Adipocyte (in vitro differentiated cells): ENCODE measurements at regions not wholly inside any gene's neighbourhood (a gene's known extent, or its start where the extent isn't known, plus 50 kb on each side); places are given as distances from the start of the nearest gene placed in this dataset.

ENCODE experiments used
- DNase-seq: peaks from one replicate; pipeline ENCODE4 v3.0.0-alpha.2; 2015; ENCODE audit warnings: low read depth
- H3K27me3 ChIP-seq: replicated peaks from 2 replicates; pipeline ENCODE4 v1.7.0; 2013; ENCODE audit warnings: mild to moderate bottlenecking, low read length, moderate library complexity; ENCODE audit not compliant: control insufficient read depth, insufficient read depth
- H3K36me3 ChIP-seq: 2 replicates; pipeline ENCODE4 v1.7.0; 2013; ENCODE audit warnings: low read length, mild to moderate bottlenecking, moderate library complexity; ENCODE audit not compliant: control insufficient read depth, insufficient read depth, severe bottlenecking
- H3K4me1 ChIP-seq: 2 replicates; pipeline ENCODE4 v1.7.0; 2013; ENCODE audit warnings: mild to moderate bottlenecking, low read length, moderate library complexity; ENCODE audit not compliant: control insufficient read depth, insufficient read depth
- H3K4me3 ChIP-seq: 2 replicates; pipeline ENCODE4 v1.7.0; 2013; ENCODE audit warnings: mild to moderate bottlenecking, low read length, moderate library complexity
- H3K9ac ChIP-seq: 2 replicates; pipeline ENCODE4 v1.7.0; 2013; ENCODE audit warnings: mild to moderate bottlenecking, low read length, moderate library complexity
- H3K9me3 ChIP-seq: 2 replicates; pipeline ENCODE4 v1.7.0; 2013; ENCODE audit warnings: mild to moderate bottlenecking, low read length, moderate library complexity; ENCODE audit not compliant: control insufficient read depth

DNA sequence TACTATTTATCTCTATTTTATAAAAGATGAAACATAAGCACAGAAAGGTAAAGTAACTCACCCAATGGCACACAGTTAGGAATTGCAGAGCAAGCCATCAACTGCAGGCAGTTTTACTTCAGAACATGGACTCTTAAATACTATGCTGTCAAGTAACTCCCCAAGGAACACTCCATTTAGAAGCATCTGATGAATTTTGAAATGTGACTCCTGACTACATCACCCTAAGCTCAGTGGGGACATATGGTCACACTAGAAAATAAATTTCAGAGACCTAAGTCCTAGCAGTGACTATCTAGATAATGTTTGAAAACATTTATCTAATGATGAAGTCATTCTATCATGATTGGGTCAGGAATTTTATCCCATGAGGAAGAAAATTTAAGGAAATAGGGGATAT is 272.8 kb upstream of the ARRDC4 start:
- no peaks in the 10 kb centered on the region for H3K4me1 ChIP-seq
- H3K36me3 ChIP-seq: no peaks in the 10 kb centered on the region
- H3K9me3 ChIP-seq: no peaks in the 10 kb centered on the region
- H3K27me3 ChIP-seq: no peaks in the 10 kb centered on the region
- no peak overlapping the region for H3K9ac ChIP-seq
- no peak overlapping the region for H3K4me3 ChIP-seq
- no peak for DNase-seq

DNA sequence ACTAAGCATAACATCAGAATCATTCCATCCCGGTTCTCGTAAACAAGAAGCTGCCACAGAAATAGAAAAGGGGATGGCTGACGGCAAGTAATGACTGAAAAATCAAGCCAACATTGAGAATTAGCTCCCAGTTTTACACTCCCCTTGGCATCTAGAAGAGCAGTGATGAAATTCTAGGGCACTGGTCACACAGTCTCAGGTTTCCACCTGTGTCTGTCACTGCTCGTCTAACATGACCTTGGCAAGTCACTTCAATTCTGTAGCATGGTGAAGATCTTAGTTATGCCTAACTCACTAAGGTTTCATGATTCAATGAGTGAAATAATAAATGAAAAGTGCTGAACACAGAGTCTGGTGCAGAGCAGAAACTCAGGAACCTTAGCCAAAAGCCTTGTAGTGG is 272.3 kb upstream of the ARRDC4 start:
- H3K27me3 ChIP-seq: no peaks in the 10 kb centered on the region
- no peaks in the 10 kb centered on the region for H3K9me3 ChIP-seq
- no peak for DNase-seq
- H3K4me3 ChIP-seq: no peak overlapping the region
- no peaks in the 10 kb centered on the region for H3K36me3 ChIP-seq
- H3K9ac ChIP-seq: no peak overlapping the region
- H3K4me1 ChIP-seq: no peaks in the 10 kb centered on the region

DNA sequence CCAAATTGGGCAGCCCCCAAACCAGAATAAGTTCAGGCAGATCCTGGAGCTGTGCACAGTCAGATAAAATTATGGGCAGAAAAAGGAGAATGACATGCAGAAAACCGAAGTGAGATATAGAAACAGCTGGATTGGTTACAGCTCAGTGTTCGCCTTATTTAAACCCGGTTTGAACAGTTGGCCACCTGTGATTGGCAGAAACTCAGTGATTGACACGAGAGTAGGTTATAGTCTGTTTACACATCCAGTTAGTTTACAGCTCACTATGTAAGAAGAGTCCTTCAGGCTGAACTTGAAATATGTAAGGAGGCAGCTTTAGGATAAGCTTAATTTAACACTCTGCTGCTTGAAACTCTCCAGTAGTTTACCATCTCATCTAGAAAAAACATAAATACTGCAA is 271.6 kb upstream of the ARRDC4 start:
- Histone ChIP-seq H3K4me1 (no peaks in the 10 kb centered on the region), H3K27me3 (no peaks in the 10 kb centered on the region), H3K9me3 (no peaks in the 10 kb centered on the region), H3K36me3 (no peaks in the 10 kb centered on the region), H3K9ac (no peak overlapping the region), H3K4me3 (no peak overlapping the region)
- no peak for DNase-seq

DNA sequence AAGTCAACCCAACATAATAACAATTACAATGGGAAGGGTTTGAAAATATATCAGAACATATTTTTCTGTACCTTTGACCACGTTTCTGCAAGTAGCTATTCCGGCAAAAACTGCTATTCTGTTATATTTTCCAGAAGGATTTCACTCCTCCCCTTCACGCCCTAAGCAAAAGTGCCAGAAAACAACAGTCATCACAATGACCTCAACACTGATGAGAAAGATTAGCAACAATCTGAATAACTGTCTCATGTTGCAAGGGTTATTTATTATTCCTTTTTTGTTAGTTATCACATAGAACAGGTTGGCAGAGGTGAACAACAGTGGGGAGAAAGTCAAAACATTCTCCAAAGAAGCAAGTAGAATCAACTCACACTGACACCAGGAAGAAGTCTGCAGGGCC is 269.4 kb upstream of the ARRDC4 start:
- H3K4me3 ChIP-seq: no peak overlapping the region
- no peaks in the 10 kb centered on the region for H3K36me3 ChIP-seq
- H3K9ac ChIP-seq: no peak overlapping the region
- H3K9me3 ChIP-seq: no peaks in the 10 kb centered on the region
- H3K27me3 ChIP-seq: no peaks in the 10 kb centered on the region
- H3K4me1 ChIP-seq: no peaks in the 10 kb centered on the region
- no peak for DNase-seq

DNA sequence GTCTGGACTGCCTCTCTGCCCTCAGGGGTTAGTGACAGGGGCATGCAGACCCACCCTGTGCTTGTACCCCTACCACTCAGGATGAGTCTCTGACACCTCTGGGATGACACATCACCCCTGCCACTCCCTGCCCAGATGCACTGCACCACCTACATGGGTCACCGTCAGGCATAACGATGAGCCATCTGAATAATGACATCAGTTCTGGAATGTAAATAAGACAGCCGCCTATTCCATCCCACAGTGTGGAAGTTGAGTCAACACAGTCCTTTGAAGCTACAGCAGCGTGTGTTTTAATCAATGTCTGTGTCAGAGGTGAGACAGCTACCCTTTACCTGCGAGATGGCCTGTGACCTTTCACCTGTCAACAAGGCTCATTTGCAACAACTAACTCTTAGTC is 268.7 kb upstream of the ARRDC4 start:
- H3K4me3 ChIP-seq: no peak overlapping the region
- no peaks in the 10 kb centered on the region for H3K27me3 ChIP-seq
- DNase-seq: no peak
- H3K4me1 ChIP-seq: no peaks in the 10 kb centered on the region
- no peaks in the 10 kb centered on the region for H3K9me3 ChIP-seq
- no peak overlapping the region for H3K9ac ChIP-seq
- H3K36me3 ChIP-seq: no peaks in the 10 kb centered on the region

DNA sequence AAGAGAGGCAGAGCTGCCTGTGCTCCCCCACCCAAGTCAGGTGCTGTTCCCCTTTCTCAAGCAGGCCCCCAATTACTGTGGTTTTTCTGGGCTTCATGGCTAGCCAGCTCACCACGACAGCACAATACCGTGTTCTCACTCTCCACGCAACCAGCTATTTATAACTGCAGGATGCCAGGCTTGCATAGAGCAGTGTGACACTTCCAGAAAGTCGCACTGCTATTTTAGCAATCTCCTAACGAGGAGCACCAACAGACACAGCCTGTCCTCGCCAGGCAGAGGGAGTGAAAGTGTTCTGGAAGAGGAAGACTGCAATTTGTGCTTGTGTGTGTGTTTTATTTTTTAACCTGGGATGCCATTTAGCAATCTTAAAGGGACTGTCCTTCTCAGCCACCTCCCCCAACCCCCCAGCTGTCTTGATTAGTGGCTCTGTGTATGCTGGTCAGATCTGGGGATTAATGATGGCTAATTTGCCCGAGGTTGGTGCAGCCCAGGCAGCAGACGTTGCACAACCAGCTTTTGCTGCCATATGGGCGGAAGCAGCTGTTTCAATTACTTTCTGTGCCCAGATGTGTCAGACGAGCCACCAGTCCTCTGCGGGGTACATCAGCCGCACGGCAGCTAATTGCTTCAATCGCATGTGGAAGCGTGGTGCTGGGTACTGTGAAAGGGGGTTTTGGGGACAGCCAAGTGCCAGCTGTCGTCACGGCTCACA is 268.0 kb upstream of the ARRDC4 start:
- DNase-seq: no peak

DNA sequence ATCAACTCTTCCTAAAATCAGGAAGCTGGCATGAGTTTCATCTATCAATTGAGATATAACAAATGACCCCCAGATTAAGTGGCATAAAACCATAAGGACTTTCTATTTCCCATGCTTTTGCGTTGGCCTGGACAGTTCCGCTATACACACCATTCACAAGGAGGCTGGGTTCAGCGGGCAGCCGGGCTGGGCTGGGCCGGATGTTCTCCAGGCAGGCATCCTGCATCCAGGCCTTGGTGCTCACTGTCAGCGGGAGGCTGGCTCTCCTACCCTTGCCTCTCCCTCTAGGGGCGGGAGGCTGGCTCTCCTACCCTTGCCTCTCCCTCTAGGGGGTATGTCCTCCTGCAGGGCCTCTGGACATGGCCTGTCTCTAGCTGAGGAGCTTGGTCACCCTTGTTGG is 266.0 kb upstream of the ARRDC4 start:
- H3K4me3 ChIP-seq: no peak overlapping the region
- no peaks in the 10 kb centered on the region for H3K27me3 ChIP-seq
- no peaks in the 10 kb centered on the region for H3K9me3 ChIP-seq
- H3K4me1 ChIP-seq: no peaks in the 10 kb centered on the region
- no peak overlapping the region for H3K9ac ChIP-seq
- H3K36me3 ChIP-seq: no peaks in the 10 kb centered on the region
- no peak for DNase-seq

More for the DNA sequence above, 268.0 kb upstream of the ARRDC4 start:
- Histone ChIP-seq H3K27me3 (no peaks in the 10 kb centered on the region), H3K4me3 (no peak overlapping the region), H3K4me1 (no peaks in the 10 kb centered on the region), H3K9ac (no peak overlapping the region), H3K36me3 (no peaks in the 10 kb centered on the region), H3K9me3 (no peaks in the 10 kb centered on the region)

DNA sequence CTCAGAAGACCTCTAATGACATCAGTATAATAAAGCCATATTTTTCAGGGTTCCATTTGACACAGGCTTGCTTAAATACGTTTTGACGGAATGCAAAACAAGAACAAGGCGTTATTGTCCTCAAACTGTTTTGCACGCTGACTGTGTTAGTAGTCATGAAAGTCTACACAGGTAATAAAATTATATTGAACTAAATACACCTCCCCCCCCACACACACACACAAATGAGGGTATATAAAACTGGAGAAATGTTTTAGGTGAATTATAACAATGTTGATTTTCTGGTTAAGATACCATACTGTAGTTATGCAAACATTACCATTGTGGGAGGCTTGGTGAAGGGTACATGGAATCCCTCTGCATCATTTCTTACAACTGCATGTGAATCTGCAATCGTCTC is 257.1 kb upstream of the ARRDC4 start:
- Histone ChIP-seq H3K36me3 (no peaks in the 10 kb centered on the region), H3K9me3 (no peaks in the 10 kb centered on the region), H3K4me1 (no peaks in the 10 kb centered on the region), H3K4me3 (no peak overlapping the region), H3K9ac (no peak overlapping the region), H3K27me3 (no peaks in the 10 kb centered on the region)
- no peak for DNase-seq

DNA sequence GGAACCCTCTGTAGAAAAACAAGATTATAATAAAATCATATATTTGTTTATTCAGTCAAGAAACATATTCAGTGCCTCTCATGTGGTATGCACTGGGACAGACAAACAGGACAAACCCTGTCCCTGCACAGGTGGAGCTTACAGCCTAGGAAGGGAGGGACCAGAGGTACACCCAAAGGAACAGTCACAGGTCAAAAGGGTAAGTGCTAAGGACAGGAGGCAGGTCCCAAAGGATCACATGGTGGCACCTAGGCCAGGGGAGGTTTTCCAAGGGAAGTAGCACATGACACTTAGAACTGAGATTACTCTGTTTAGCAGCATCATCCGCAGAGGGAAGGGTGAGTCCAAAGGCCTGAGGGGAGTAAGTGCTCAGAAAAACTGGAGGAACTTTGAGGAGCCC is 254.4 kb upstream of the ARRDC4 start:
- Histone ChIP-seq H3K9me3 (no peaks in the 10 kb centered on the region), H3K4me1 (no peaks in the 10 kb centered on the region), H3K4me3 (no peak overlapping the region), H3K36me3 (no peaks in the 10 kb centered on the region), H3K9ac (no peak overlapping the region), H3K27me3 (no peaks in the 10 kb centered on the region)
- no peak for DNase-seq

DNA sequence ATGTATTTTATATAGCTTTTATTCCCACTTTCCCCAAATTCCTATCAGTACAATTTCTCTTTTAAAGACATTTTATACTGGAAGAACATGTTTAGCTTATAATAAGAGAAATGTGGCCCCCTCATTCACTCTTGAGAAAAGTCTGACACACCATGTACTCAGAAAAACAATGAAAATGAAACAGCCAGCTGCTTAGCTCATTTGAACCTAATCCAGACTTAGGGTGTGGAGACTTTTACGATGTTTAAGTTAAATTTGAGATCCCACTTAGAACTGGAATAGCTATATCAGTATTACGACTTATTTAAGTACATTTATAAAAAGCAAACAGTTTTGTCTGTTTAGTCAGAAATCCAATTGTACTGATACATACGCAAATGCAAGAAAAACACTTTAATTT is 252.3 kb upstream of the ARRDC4 start:
- no peak overlapping the region for H3K9ac ChIP-seq

DNA sequence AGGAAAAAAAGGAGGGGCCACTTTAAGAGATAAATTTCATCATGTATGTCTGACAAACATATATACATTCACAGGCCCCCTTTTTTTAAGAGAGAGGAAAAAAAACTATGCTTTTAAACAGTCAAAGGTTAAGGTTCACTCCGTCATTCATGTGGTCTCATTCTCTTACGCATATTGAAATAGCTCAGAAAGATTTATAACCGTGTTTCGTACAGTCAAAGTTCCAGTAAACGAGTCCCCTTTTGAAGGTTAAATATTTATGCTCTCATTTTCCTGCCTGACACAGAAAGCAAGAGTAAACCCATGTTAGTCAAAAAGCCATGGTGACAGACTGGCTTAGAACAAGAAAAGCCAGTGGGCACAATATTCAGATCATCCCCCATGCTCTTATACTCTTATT is 248.0 kb upstream of the ARRDC4 start:
- DNase-seq: no peak
- Histone ChIP-seq H3K9me3 (no peaks in the 10 kb centered on the region), H3K4me3 (no peak overlapping the region), H3K27me3 (no peaks in the 10 kb centered on the region), H3K9ac (no peak overlapping the region), H3K36me3 (no peaks in the 10 kb centered on the region), H3K4me1 (no peaks in the 10 kb centered on the region)

More for the DNA sequence above, 252.3 kb upstream of the ARRDC4 start:
- no peaks in the 10 kb centered on the region for H3K36me3 ChIP-seq
- no peak for DNase-seq
- H3K9me3 ChIP-seq: no peaks in the 10 kb centered on the region
- H3K27me3 ChIP-seq: no peaks in the 10 kb centered on the region
- no peaks in the 10 kb centered on the region for H3K4me1 ChIP-seq
- H3K4me3 ChIP-seq: no peak overlapping the region

DNA sequence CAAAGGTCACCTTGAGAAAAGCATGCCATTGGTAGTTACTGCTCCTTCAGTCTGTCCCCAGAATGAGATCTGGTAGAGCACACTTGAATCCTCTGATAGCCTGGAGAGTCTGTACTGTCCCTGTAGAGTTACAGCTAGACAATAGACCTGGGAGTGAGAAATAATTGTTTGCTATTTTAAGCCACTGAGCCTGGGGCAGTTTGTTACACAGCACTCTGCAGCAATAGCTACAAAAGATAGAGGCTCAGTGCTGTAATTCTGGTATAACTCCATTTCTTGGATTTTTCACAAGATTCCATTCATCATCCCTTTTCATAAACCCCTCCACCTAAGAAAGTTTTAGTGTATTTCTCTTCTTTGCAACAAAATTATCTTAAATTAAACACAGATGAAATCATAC is 242.7 kb upstream of the ARRDC4 start:
- Histone ChIP-seq H3K9ac (no peak overlapping the region), H3K4me1 (no peaks in the 10 kb centered on the region), H3K36me3 (no peaks in the 10 kb centered on the region), H3K9me3 (peaks cover 24% of the 10 kb centered on the region), H3K4me3 (no peak overlapping the region), H3K27me3 (no peaks in the 10 kb centered on the region)
- no peak for DNase-seq
